GM21515 (cell line): ENCODE measurements at regions not wholly inside any gene's neighbourhood (a gene's known extent, or its start where the extent isn't known, plus 50 kb on each side); places are given as distances from the start of the nearest gene placed in this dataset.

Experiments used
- ATAC-seq: cut with Tn5 transposase; IDR thresholded peaks from one replicate; pipeline ENCODE4 v1.9.1; 2021; ENCODE audit not compliant: unreplicated experiment

- no peak for ATAC-seq
Measured at GRCh38 chr22:48338793-48339705, 1488.6 kb downstream of the BRD1 start.

GRCh38 chr22:48337957-48338792, 1489.5 kb downstream of the BRD1 start:
- no peak for ATAC-seq

- no peak for ATAC-seq
Measured at GRCh38 chr22:48336339-48337060, 1491.2 kb downstream of the BRD1 start.

GRCh38 chr22:48335442-48336139, 1492.1 kb downstream of the BRD1 start:
- ATAC-seq = no peak

- no peak for ATAC-seq
Measured at GRCh38 chr22:48334971-48335370, 1492.7 kb downstream of the BRD1 start.

- ATAC-seq = no peak
Measured at GRCh38 chr22:48333816-48334735, 1493.6 kb downstream of the BRD1 start.

GRCh38 chr22:48333323-48333763, 1494.3 kb downstream of the BRD1 start:
- no peak for ATAC-seq

- ATAC-seq = no peak
Measured at GRCh38 chr22:48332438-48333322, 1495.0 kb downstream of the BRD1 start.

GRCh38 chr22:48331691-48332220, 1495.9 kb downstream of the BRD1 start:
- ATAC-seq = no peak

- ATAC-seq = no peak
Measured at GRCh38 chr22:48331266-48331665, 1496.4 kb downstream of the BRD1 start.

GRCh38 chr22:48327721-48328120, 1500.0 kb downstream of the BRD1 start:
- ATAC-seq = no peak

GRCh38 chr22:48323746-48324145, 1503.9 kb downstream of the BRD1 start:
- no peak for ATAC-seq

- no peak for ATAC-seq
Measured at GRCh38 chr22:48322907-48323306, 1504.8 kb downstream of the BRD1 start.

- ATAC-seq = no peak
Measured at GRCh38 chr22:48321986-48322545, 1505.6 kb downstream of the BRD1 start.

GRCh38 chr22:48320683-48321451, 1506.8 kb downstream of the BRD1 start:
- no peak for ATAC-seq

GRCh38 chr22:48320048-48320682, 1507.5 kb downstream of the BRD1 start:
- ATAC-seq = no peak
